ENCODE measurements at regions not wholly inside any gene's neighbourhood (a gene's known extent, or its start where the extent isn't known, plus 50 kb on each side); places are given as distances from the start of the nearest gene placed in this dataset.

GRCh38 chr17:33684735-33685134 lies 391.6 kb upstream of the ASIC2 start:
- TF ChIP-seq CTCF (IDR thresholded peaks at IDR 0.05; ENCODE audit: extremely low read depth in 1 of 2, insufficient read depth in 1 of 2, low read depth in 1 of 2, low read length in 2 of 2) = no peak
- no peak for TF ChIP-seq EZH2 (IDR thresholded peaks at IDR 0.05; ENCODE audit: borderline replicate concordance, low read depth, low read length, severe bottlenecking)

All from endothelial cell of umbilical vein (primary cell).